Keratinocyte (primary cell): ENCODE measurements at regions not wholly inside any gene's neighbourhood (a gene's known extent, or its start where the extent isn't known, plus 50 kb on each side); places are given as distances from the start of the nearest gene placed in this dataset.

Experiments used
- DNase-seq: peaks from one replicate; pipeline ENCODE4 v3.0.0-alpha.2; 2011; ENCODE audit warnings: low read depth, missing footprints, low spot score
- FAIRE-seq: peaks from 2 replicates; lab custom pipeline; 2011; peaks lifted over from hg19 to GRCh38; lab: Jason Lieb, UNC
- H2AFZ ChIP-seq: 2 replicates; pipeline ENCODE4 v1.6.0; 2012; ENCODE audit warnings: low read length, control low read depth, inconsistent platforms; ENCODE audit not compliant: control insufficient read depth
- H3K27ac ChIP-seq: 2 replicates; pipeline ENCODE4 v1.5.1; 2011; ENCODE audit warnings: low read length; ENCODE audit not compliant: control insufficient read depth, insufficient read depth
- H3K27me3 ChIP-seq: 3 replicates; pipeline ENCODE4 v1.6.0; 2011; ENCODE audit warnings: low read length; ENCODE audit not compliant: control insufficient read depth, insufficient read depth; ENCODE audit errors: extremely low read depth
- H3K36me3 ChIP-seq, 2 experiments: 2 replicates in 1 of 2; 3 replicates in 1 of 2; pipeline ENCODE4 v1.5.1; 2011; ENCODE audit warnings: low read length in 2 of 2, mild to moderate bottlenecking in 1 of 2; ENCODE audit not compliant: control insufficient read depth in 2 of 2, insufficient read depth in 2 of 2; ENCODE audit errors: extremely low read depth in 1 of 2
- H3K4me1 ChIP-seq: 3 replicates; pipeline ENCODE4 v1.5.1; 2011; ENCODE audit warnings: low read length; ENCODE audit not compliant: control insufficient read depth, insufficient read depth; ENCODE audit errors: extremely low read depth
- H3K4me2 ChIP-seq: 3 replicates; pipeline ENCODE4 v1.6.0; 2011; ENCODE audit warnings: low read depth, low read length; ENCODE audit not compliant: control insufficient read depth, insufficient read depth; ENCODE audit errors: extremely low read depth
- H3K4me3 ChIP-seq, 3 experiments: fragments of 200-600 bp in 1 of 3; sonication (generic) in 1 of 3; 2 replicates in 2 of 3; 3 replicates in 1 of 3; pipeline ENCODE4 v1.5.1; 2011 to 2016; ENCODE audit warnings: low read length in 3 of 3, mild to moderate bottlenecking in 3 of 3, control low read depth in 2 of 3, inconsistent platforms in 1 of 3, low read depth in 1 of 3, mixed read lengths in 1 of 3, mixed run types in 1 of 3, moderate library complexity in 1 of 3; ENCODE audit not compliant: control insufficient read depth in 2 of 3, insufficient read depth in 2 of 3; ENCODE audit errors: extremely low read depth in 1 of 3
- H3K79me2 ChIP-seq: 2 replicates; pipeline ENCODE4 v1.6.0; 2012; ENCODE audit warnings: low read length; ENCODE audit not compliant: control insufficient read depth, insufficient read depth
- H3K9ac ChIP-seq: 3 replicates; pipeline ENCODE4 v1.6.0; 2011; ENCODE audit warnings: low read length; ENCODE audit not compliant: control insufficient read depth, insufficient read depth; ENCODE audit errors: extremely low read depth
- H3K9me1 ChIP-seq: 3 replicates; pipeline ENCODE4 v1.6.0; 2011; ENCODE audit warnings: low read length; ENCODE audit not compliant: control insufficient read depth, insufficient read depth; ENCODE audit errors: extremely low read depth
- H3K9me3 ChIP-seq: 2 replicates; pipeline ENCODE4 v1.5.1; 2012; ENCODE audit warnings: low read depth, low read length; ENCODE audit not compliant: control insufficient read depth
- H4K20me1 ChIP-seq: 3 replicates; pipeline ENCODE4 v1.6.0; 2011; ENCODE audit warnings: low read length; ENCODE audit not compliant: control insufficient read depth, insufficient read depth; ENCODE audit errors: extremely low read depth
- EZH2 ChIP-seq: IDR thresholded peaks from one replicate; pipeline ENCODE4 v1.6.1; 2012; ENCODE audit warnings: inconsistent platforms, mild to moderate bottlenecking, low read length, moderate library complexity
- dilution Hi-C: fragments of 300-500 bp; cut with MboI; formaldehyde crosslinking; loops from one replicate; pipeline ENCODE4 v1.7.0; 2020; ENCODE audit warnings: low sequenced_read_pairs; ENCODE audit not compliant: extremely low pct_ligation_motif_present
- TF ChIP-seq, protein P1 (sequence below), 3 experiments: IDR thresholded peaks in 1 of 3; conservative IDR thresholded peaks in 1 of 3; optimal IDR thresholded peaks in 1 of 3; 2 replicates in 2 of 3; 3 replicates in 1 of 3; pipeline versions ENCODE3 to v1.5.1; 2011; ENCODE audit warnings: low read length in 3 of 3, mild to moderate bottlenecking in 3 of 3, moderate library complexity in 2 of 3, control low read depth in 1 of 3, inconsistent platforms in 1 of 3; ENCODE audit not compliant: insufficient read depth in 2 of 3; ENCODE audit errors: extremely low read depth in 1 of 3

DNA sequence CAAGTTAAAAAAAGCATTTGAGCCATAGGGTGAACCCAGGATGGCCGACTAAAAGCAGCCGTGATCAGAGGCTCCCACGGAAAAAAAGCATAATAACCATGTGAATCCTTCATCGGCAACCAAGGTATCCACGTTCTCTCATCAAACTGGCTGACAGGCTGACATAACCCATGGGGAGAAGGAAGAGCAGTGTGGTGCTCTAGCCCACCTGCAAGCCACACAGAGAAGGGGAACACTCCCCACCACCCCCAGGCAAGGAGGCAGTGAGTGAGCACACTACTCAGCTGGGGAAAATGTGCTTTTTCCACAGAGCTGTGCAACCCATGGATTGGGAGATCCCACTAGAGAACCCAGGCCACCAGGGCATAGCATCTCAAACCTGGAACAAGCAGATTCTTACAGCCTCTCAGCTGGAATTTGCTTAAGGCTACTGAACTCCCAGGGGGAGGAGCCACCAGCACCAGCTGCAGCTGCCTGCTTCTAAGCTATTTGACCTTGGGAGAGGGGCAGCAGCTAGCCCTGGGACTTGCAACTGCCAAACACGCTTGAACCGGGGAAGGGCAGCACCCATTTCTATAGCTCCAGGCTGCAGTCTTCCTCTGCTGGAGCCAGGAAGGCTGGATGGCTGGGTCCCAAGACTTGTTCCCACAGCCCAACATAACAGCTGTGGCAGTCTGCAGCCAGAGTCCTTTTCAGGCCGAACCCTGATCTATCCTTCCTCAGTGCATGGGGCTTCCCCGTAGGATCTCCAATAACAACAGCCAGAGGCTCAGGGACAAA, 178.2 kb upstream of the NRG3 start:
- Histone ChIP-seq H3K27me3 (no peaks in the 10 kb centered on the region), H4K20me1 (no peaks in the 10 kb centered on the region), H3K36me3 (no peaks in the 10 kb centered on the region), H3K9me3 (no peaks in the 10 kb centered on the region), H3K4me3 (no peak overlapping the region), H3K4me1 (no peaks in the 10 kb centered on the region), H3K4me2 (no peak overlapping the region), H3K27ac (no peak overlapping the region), H3K79me2 (no peaks in the 10 kb centered on the region), H2AFZ (no peak overlapping the region), H3K9me1 (no peaks in the 10 kb centered on the region), H3K9ac (no peak overlapping the region)
- no peak for FAIRE-seq
- dilution Hi-C loops: no loop called here
- no peak for DNase-seq
- TF ChIP-seq EZH2: no peak
- TF ChIP-seq, protein P1, sequence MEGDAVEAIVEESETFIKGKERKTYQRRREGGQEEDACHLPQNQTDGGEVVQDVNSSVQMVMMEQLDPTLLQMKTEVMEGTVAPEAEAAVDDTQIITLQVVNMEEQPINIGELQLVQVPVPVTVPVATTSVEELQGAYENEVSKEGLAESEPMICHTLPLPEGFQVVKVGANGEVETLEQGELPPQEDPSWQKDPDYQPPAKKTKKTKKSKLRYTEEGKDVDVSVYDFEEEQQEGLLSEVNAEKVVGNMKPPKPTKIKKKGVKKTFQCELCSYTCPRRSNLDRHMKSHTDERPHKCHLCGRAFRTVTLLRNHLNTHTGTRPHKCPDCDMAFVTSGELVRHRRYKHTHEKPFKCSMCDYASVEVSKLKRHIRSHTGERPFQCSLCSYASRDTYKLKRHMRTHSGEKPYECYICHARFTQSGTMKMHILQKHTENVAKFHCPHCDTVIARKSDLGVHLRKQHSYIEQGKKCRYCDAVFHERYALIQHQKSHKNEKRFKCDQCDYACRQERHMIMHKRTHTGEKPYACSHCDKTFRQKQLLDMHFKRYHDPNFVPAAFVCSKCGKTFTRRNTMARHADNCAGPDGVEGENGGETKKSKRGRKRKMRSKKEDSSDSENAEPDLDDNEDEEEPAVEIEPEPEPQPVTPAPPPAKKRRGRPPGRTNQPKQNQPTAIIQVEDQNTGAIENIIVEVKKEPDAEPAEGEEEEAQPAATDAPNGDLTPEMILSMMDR (optimal IDR thresholded peaks at IDR 0.05 in 1 of 3, IDR thresholded peaks at IDR 0.05 in 1 of 3, conservative IDR thresholded peaks at IDR 0.05 in 1 of 3; ENCODE audit: extremely low read depth in 1 of 3, insufficient read depth in 2 of 3, low read length in 3 of 3): no peak

DNA sequence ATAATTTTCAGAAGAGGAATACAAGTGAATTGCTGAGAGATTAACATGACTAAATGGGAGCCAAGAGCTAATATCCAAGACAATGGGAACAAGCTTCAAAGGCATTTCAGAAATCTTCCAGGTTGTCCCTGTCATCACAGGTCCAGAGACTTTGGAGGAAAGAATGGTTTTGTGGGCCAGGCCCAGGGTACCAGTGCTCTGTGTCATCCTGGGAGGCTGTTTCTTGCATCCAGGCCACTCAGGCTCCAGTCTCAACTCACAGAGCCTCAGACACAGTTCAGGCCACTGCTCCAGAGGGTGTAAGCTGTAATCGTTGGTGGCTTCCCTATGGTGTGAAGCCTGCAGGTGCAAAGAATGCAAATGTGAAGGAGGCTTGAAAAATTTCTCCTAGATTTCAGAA, 170.4 kb upstream of the NRG3 start:
- Histone ChIP-seq H3K9me1 (no peaks in the 10 kb centered on the region), H3K36me3 (no peaks in the 10 kb centered on the region), H3K27ac (no peak overlapping the region), H3K9ac (no peak overlapping the region), H3K4me2 (no peak overlapping the region), H3K9me3 (peaks cover 3% of the 10 kb centered on the region), H3K4me1 (no peaks in the 10 kb centered on the region), H3K27me3 (no peaks in the 10 kb centered on the region), H3K79me2 (no peaks in the 10 kb centered on the region), H3K4me3 (no peak overlapping the region), H4K20me1 (no peaks in the 10 kb centered on the region), H2AFZ (no peak overlapping the region)
- no peak for FAIRE-seq
- no peak for TF ChIP-seq EZH2
- TF ChIP-seq, protein P1 (optimal IDR thresholded peaks at IDR 0.05 in 1 of 3, IDR thresholded peaks at IDR 0.05 in 1 of 3, conservative IDR thresholded peaks at IDR 0.05 in 1 of 3; ENCODE audit: extremely low read depth in 1 of 3, insufficient read depth in 2 of 3, low read length in 3 of 3): no peak
- dilution Hi-C loops: no loop called here
- DNase-seq: no peak
